ENCODE measurements at regions not wholly inside any gene's neighbourhood (a gene's known extent, or its start where the extent isn't known, plus 50 kb on each side); places are given as distances from the start of the nearest gene placed in this dataset.

GRCh38 chr1:187626056-187626455 is 797.3 kb downstream of the PLA2G4A start:
- Histone ChIP-seq H3K4me3 (ENCODE audit: low read depth in 1 of 2, low read length in 1 of 2) (no peak overlapping the region), H3K4me1 (ENCODE audit: control insufficient read depth in 1 of 2, insufficient read depth in 1 of 2, low read depth in 1 of 2, low read length in 1 of 2) (no peaks in the 10 kb centered on the region), H3K9me3 (no peaks in the 10 kb centered on the region), H3K27me3 (no peaks in the 10 kb centered on the region), H3K36me3 (no peaks in the 10 kb centered on the region), H3K27ac (no peak overlapping the region)
- no peak for TF ChIP-seq CTCF (IDR thresholded peaks at IDR 0.05)

GRCh38 chr1:187627516-187627915 is 798.8 kb downstream of the PLA2G4A start:
- Histone ChIP-seq H3K4me1 (ENCODE audit: control insufficient read depth in 1 of 2, insufficient read depth in 1 of 2, low read depth in 1 of 2, low read length in 1 of 2) (no peaks in the 10 kb centered on the region), H3K27ac (no peak overlapping the region), H3K27me3 (no peaks in the 10 kb centered on the region), H3K4me3 (ENCODE audit: low read depth in 1 of 2, low read length in 1 of 2) (no peak overlapping the region), H3K36me3 (no peaks in the 10 kb centered on the region), H3K9me3 (no peaks in the 10 kb centered on the region)
- no peak for TF ChIP-seq CTCF (IDR thresholded peaks at IDR 0.05)

- TF ChIP-seq CTCF (IDR thresholded peaks at IDR 0.05): no peak
- Histone ChIP-seq H3K4me3 (ENCODE audit: low read depth in 1 of 2, low read length in 1 of 2) (no peak overlapping the region), H3K27me3 (no peaks in the 10 kb centered on the region), H3K9me3 (no peaks in the 10 kb centered on the region), H3K27ac (no peak overlapping the region), H3K36me3 (no peaks in the 10 kb centered on the region), H3K4me1 (ENCODE audit: control insufficient read depth in 1 of 2, insufficient read depth in 1 of 2, low read depth in 1 of 2, low read length in 1 of 2) (no peaks in the 10 kb centered on the region)
Measured at GRCh38 chr1:187629075-187629474, 800.3 kb downstream of the PLA2G4A start.

GRCh38 chr1:187630653-187631380 is 802.1 kb downstream of the PLA2G4A start:
- no peak for TF ChIP-seq CTCF (IDR thresholded peaks at IDR 0.05)
- H3K9me3 ChIP-seq: no peaks in the 10 kb centered on the region
- H3K27ac ChIP-seq: no peak overlapping the region
- no peak overlapping the region for H3K4me3 ChIP-seq (ENCODE audit: low read depth in 1 of 2, low read length in 1 of 2)
- H3K36me3 ChIP-seq: no peaks in the 10 kb centered on the region
- H3K4me1 ChIP-seq (ENCODE audit: control insufficient read depth in 1 of 2, insufficient read depth in 1 of 2, low read depth in 1 of 2, low read length in 1 of 2): no peaks in the 10 kb centered on the region
- H3K27me3 ChIP-seq: no peaks in the 10 kb centered on the region

GRCh38 chr1:187631381-187631675 is 802.6 kb downstream of the PLA2G4A start:
- no peak for TF ChIP-seq CTCF (IDR thresholded peaks at IDR 0.05)

More at GRCh38 chr1:187631381-187631675, 802.6 kb downstream of the PLA2G4A start:
- Histone ChIP-seq H3K9me3 (no peaks in the 10 kb centered on the region), H3K27me3 (no peaks in the 10 kb centered on the region), H3K36me3 (no peaks in the 10 kb centered on the region), H3K4me1 (ENCODE audit: control insufficient read depth in 1 of 2, insufficient read depth in 1 of 2, low read depth in 1 of 2, low read length in 1 of 2) (no peaks in the 10 kb centered on the region), H3K27ac (no peak overlapping the region), H3K4me3 (ENCODE audit: low read depth in 1 of 2, low read length in 1 of 2) (no peak overlapping the region)

Data from neutrophil (primary cell).